HEK293 (cell line): ENCODE measurements at regions not wholly inside any gene's neighbourhood (a gene's known extent, or its start where the extent isn't known, plus 50 kb on each side); places are given as distances from the start of the nearest gene placed in this dataset.

Source experiments
- ZNF10 ChIP-seq: fragments of 450-650 bp; formaldehyde crosslinking; IDR thresholded peaks from 2 replicates; pipeline ENCODE4 v1.5.1; 2017; ENCODE audit warnings: missing biosample characterization, missing genetic modification characterization
- ZNF121 ChIP-seq: fragments of 450-650 bp; formaldehyde crosslinking; IDR thresholded peaks from 2 replicates; pipeline ENCODE4 v1.5.1; 2016; ENCODE audit warnings: missing biosample characterization, missing genetic modification characterization
- ZNF184 ChIP-seq: fragments of 450-650 bp; IDR thresholded peaks from 2 replicates; pipeline ENCODE4 v1.5.1; 2018; ENCODE audit warnings: missing biosample characterization, mild to moderate bottlenecking, missing genetic modification characterization
- ZNF19 ChIP-seq: fragments of 450-650 bp; formaldehyde crosslinking; IDR thresholded peaks from 2 replicates; pipeline ENCODE4; 2016; ENCODE audit warnings: missing biosample characterization, missing genetic modification characterization, low read depth
- ZNF426 ChIP-seq: fragments of 450-650 bp; formaldehyde crosslinking; IDR thresholded peaks from 2 replicates; pipeline ENCODE4 v1.5.1; 2017; ENCODE audit warnings: missing biosample characterization, missing genetic modification characterization, mild to moderate bottlenecking, inconsistent platforms, moderate library complexity
- TF ChIP-seq, protein P1 (sequence below): IDR thresholded peaks from 2 replicates; pipeline ENCODE4 v1.6.1; 2011; ENCODE audit warnings: mild to moderate bottlenecking, low read depth, low read length, borderline replicate concordance
- TF ChIP-seq, protein P2 (sequence below): fragments of 450-650 bp; formaldehyde crosslinking; IDR thresholded peaks from 2 replicates; pipeline ENCODE4 v1.5.1; 2016; ENCODE audit warnings: missing biosample characterization, missing genetic modification characterization, low read depth
- TF ChIP-seq, protein P3 (sequence below): fragments of 450-650 bp; formaldehyde crosslinking; conservative IDR thresholded peaks from 2 replicates; pipeline ENCODE4 v1.5.1; 2016; ENCODE audit warnings: low read depth, missing biosample characterization, missing genetic modification characterization

DNA sequence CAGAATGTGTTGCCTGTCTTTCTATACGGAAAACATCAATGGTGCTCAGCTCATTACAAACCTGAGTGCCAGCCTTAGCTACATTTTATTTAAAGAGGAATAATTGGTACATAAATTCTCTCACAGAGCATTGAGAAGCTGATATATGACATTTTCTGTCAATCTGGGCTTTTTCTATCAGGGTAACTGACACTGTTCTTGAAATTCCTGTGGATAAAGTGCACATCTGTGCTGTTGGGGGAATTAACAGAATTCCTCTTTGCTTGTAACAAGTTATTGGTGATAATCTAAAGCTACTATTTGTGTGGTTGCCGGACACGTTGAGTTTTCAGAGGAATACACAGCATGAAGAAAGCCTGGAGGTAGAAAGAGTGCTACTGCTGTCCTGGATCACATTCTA is 668.6 kb downstream of the SORCS1 start:
- TF ChIP-seq, protein P1, sequence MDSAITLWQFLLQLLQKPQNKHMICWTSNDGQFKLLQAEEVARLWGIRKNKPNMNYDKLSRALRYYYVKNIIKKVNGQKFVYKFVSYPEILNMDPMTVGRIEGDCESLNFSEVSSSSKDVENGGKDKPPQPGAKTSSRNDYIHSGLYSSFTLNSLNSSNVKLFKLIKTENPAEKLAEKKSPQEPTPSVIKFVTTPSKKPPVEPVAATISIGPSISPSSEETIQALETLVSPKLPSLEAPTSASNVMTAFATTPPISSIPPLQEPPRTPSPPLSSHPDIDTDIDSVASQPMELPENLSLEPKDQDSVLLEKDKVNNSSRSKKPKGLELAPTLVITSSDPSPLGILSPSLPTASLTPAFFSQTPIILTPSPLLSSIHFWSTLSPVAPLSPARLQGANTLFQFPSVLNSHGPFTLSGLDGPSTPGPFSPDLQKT: no peak
- TF ChIP-seq ZNF19 (no peak), ZNF184 (no peak), ZNF10 (no peak), ZNF426 (tag by site-specific recombination) (no peak), ZNF121 (no peak)
- TF ChIP-seq, protein P2, sequence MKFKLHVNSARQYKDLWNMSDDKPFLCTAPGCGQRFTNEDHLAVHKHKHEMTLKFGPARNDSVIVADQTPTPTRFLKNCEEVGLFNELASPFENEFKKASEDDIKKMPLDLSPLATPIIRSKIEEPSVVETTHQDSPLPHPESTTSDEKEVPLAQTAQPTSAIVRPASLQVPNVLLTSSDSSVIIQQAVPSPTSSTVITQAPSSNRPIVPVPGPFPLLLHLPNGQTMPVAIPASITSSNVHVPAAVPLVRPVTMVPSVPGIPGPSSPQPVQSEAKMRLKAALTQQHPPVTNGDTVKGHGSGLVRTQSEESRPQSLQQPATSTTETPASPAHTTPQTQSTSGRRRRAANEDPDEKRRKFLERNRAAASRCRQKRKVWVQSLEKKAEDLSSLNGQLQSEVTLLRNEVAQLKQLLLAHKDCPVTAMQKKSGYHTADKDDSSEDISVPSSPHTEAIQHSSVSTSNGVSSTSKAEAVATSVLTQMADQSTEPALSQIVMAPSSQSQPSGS: no peak
- TF ChIP-seq, protein P3, sequence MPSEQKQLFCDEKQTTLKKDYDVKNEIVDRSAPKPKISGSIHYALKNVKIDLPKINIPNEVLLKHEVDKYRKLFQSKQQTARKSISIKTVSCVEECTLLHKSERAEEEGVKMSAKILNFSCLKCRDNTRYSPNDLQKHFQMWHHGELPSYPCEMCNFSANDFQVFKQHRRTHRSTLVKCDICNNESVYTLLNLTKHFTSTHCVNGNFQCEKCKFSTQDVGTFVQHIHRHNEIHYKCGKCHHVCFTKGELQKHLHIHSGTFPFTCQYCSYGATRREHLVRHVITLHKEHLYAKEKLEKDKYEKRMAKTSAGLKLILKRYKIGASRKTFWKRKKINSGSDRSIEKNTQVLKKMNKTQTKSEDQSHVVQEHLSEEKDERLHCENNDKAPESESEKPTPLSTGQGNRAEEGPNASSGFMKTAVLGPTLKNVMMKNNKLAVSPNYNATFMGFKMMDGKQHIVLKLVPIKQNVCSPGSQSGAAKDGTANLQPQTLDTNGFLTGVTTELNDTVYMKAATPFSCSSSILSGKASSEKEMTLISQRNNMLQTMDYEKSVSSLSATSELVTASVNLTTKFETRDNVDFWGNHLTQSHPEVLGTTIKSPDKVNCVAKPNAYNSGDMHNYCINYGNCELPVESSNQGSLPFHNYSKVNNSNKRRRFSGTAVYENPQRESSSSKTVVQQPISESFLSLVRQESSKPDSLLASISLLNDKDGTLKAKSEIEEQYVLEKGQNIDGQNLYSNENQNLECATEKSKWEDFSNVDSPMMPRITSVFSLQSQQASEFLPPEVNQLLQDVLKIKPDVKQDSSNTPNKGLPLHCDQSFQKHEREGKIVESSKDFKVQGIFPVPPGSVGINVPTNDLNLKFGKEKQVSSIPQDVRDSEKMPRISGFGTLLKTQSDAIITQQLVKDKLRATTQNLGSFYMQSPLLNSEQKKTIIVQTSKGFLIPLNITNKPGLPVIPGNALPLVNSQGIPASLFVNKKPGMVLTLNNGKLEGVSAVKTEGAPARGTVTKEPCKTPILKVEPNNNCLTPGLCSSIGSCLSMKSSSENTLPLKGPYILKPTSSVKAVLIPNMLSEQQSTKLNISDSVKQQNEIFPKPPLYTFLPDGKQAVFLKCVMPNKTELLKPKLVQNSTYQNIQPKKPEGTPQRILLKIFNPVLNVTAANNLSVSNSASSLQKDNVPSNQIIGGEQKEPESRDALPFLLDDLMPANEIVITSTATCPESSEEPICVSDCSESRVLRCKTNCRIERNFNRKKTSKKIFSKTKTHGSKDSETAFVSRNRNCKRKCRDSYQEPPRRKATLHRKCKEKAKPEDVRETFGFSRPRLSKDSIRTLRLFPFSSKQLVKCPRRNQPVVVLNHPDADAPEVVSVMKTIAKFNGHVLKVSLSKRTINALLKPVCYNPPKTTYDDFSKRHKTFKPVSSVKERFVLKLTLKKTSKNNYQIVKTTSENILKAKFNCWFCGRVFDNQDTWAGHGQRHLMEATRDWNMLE (tag by site-specific recombination): no peak
